GM20000 (cell line): ENCODE measurements at regions not wholly inside any gene's neighbourhood (a gene's known extent, or its start where the extent isn't known, plus 50 kb on each side); places are given as distances from the start of the nearest gene placed in this dataset.

ENCODE experiments used
- DNase-seq: peaks from one replicate; pipeline ENCODE4 v3.0.0; 2012; ENCODE audit warnings: low spot score
- TF ChIP-seq, protein P1 (sequence below): IDR thresholded peaks from 2 replicates; pipeline ENCODE4 v1.5.1; 2012; ENCODE audit warnings: mild to moderate bottlenecking, control low read depth; ENCODE audit errors: extremely low read depth, missing control alignments

DNA sequence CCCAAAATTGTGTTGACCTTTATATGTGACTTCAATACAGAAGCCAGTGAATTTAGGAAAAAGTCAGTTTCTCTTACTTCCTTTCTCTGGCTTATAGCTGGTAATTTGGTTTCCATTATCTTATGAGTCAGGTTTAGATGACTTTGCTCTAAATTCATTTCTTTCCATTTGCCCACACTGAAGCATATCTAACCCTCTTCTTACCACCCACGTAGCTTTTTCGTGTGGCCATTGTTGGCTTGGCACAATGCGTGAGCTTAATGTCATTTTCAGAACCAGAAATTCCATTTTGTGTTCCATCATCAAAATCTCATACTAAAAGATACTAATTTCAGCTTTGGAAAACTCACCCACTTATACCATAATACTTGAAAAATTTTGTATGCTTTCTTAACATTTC lies 271.2 kb downstream of the INHBA start:
- TF ChIP-seq, protein P1, sequence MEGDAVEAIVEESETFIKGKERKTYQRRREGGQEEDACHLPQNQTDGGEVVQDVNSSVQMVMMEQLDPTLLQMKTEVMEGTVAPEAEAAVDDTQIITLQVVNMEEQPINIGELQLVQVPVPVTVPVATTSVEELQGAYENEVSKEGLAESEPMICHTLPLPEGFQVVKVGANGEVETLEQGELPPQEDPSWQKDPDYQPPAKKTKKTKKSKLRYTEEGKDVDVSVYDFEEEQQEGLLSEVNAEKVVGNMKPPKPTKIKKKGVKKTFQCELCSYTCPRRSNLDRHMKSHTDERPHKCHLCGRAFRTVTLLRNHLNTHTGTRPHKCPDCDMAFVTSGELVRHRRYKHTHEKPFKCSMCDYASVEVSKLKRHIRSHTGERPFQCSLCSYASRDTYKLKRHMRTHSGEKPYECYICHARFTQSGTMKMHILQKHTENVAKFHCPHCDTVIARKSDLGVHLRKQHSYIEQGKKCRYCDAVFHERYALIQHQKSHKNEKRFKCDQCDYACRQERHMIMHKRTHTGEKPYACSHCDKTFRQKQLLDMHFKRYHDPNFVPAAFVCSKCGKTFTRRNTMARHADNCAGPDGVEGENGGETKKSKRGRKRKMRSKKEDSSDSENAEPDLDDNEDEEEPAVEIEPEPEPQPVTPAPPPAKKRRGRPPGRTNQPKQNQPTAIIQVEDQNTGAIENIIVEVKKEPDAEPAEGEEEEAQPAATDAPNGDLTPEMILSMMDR = no peak
- no peak for DNase-seq

DNA sequence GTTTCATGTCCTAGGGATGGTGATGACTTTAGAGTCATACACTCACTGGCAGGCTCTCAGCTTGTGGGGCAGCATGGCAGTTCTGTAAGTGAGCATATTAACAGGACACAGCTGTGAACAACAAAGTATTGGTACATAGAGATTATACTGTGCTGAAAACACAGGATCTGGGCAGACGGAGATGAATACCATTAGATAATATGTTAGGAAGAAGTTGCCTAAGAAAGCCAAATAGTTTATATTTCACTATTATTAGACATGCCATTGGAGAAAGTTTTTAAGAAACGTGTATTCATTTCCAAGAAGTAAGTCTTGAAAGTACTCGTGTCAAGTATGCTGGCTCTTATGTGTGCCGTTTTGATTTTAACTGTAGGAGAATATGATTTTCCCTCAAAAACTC lies 274.5 kb downstream of the INHBA start:
- no peak for DNase-seq
- TF ChIP-seq, protein P1 = no peak

DNA sequence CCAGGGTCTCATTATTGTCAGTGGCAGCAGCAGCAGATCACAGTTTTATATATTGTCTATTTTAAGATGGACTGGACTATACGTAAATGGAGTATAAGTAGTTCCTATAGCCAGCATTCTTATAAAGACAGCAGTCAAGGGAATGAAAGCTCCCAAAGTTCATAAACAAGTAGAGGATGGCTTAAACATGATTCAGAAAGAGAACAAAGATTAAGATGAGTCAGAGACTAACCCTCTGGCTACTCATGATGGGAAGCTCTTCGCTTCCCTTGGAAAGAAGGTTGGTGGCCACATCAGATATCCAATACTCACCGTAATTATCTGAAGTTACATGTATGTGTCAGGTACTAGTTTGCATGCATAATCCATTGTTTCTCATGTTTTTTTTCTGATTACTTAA lies 277.0 kb downstream of the INHBA start:
- TF ChIP-seq, protein P1 = no peak
- no peak for DNase-seq

DNA sequence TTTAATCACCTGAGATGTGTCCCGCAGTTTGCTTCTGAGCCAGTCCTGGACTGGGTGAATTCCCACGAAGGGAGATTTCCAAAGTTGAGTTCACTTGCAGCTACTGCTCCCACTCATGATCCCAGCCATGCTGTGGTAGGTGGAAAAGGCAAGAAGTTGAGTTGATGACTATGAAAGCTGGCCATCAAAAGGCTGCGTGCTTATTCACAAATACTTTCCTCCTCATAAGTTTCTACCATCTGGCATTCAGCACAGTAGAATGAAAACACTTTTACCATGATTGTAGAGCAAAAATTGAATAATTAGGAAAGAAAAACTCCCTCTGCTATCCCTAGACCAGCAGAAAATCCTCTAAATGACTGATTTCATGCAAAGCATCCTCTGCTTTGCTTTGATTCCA lies 281.8 kb downstream of the INHBA start:
- TF ChIP-seq, protein P1 = no peak
- no peak for DNase-seq

DNA sequence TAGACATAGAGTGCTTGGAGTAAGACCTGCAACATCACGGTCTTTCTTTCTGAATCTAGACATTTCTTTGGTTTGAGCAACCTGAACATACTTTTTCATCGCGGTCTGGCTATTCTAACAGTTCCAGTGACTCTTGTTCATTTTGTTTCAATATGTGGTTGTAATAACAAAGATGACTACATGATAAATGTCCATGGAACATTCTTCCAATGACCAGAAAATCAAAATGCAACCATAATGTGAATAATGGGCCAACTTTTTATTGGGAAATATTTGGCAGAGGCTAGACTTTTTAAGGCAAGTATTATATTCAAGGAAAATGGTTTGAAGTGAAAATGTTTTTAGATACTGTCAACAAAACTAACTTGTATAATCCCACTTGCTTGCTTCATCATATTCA lies 282.5 kb downstream of the INHBA start:
- TF ChIP-seq, protein P1 = no peak
- DNase-seq = no peak

DNA sequence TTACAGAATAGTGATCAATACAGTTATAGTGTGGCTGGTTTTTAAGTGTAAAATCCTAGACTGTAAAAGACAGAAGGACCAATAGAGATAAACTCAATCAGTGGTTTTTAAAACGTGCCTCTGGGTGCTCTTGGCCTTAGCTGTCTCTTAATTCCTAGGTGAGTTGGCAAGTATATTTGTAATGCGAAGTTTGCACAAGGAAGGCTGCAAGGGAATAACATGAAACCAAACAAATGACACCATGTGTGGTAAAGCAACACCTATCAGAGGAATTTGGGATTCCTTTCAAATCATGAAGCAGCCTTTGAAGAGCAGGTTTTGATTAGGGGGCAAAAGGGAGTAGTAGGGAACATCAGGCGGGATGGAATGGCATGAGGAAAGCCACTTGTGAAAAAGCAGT lies 284.6 kb downstream of the INHBA start:
- TF ChIP-seq, protein P1 = no peak
- DNase-seq = no peak

DNA sequence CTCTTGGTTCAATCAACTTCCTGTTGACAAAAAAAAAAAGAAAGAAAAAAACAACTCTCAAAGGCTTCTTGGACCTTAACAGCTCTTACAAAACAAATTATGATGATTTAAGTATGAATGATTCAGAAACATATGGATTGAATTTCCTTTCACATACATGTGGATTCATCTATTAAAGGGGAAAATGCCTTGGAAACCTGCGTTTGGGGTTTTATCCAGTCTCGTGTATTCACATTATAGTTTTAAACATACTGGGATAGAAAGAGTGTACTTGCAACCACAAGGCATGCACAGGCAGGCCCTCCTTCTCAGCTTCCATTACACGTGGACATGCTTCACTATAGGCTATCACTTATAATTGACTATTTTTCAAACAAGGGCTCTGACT lies 286.7 kb downstream of the INHBA start:
- no peak for DNase-seq
- TF ChIP-seq, protein P1 = no peak
